HPDE6-E6E7 (cell line): ENCODE measurements at regions not wholly inside any gene's neighbourhood (a gene's known extent, or its start where the extent isn't known, plus 50 kb on each side); places are given as distances from the start of the nearest gene placed in this dataset.

Experiments
- DNase-seq: peaks from one replicate; pipeline ENCODE4 v3.0.0; 2011; ENCODE audit warnings: missing footprints; ENCODE audit errors: extremely low spot score

- DNase-seq = no peak
Measured at GRCh38 chr1:54497338-54497737, 50.7 kb upstream of the ACOT11 start.

GRCh38 chr1:54495954-54496353 is 52.1 kb upstream of the ACOT11 start:
- no peak for DNase-seq

- no peak for DNase-seq
Measured at GRCh38 chr1:54493608-54494007, 54.4 kb upstream of the ACOT11 start.

- no peak for DNase-seq
Measured at GRCh38 chr1:54490361-54491248, 57.4 kb upstream of the ACOT11 start.

- no peak for DNase-seq
Measured at GRCh38 chr1:54489627-54490250, 58.3 kb upstream of the ACOT11 start.

- peak; percentile 89 for DNase-seq
Measured at GRCh38 chr1:54488779-54489626, 59.0 kb upstream of the ACOT11 start.

- DNase-seq = peak; percentile 83
Measured at GRCh38 chr1:54488065-54488750, 59.8 kb upstream of the ACOT11 start.

GRCh38 chr1:54487571-54488050 is 60.4 kb upstream of the ACOT11 start:
- no peak for DNase-seq

- DNase-seq = no peak
Measured at GRCh38 chr1:54486907-54487306, 61.1 kb upstream of the ACOT11 start.

GRCh38 chr1:54485416-54485815 is 62.6 kb upstream of the ACOT11 start:
- no peak for DNase-seq

- no peak for DNase-seq
Measured at GRCh38 chr1:54483875-54484437, 64.1 kb upstream of the ACOT11 start.

GRCh38 chr1:54481201-54481884 is 66.7 kb upstream of the ACOT11 start:
- DNase-seq = no peak

GRCh38 chr1:54480525-54480848 is 67.5 kb upstream of the ACOT11 start:
- DNase-seq = no peak

- DNase-seq = no peak
Measured at GRCh38 chr1:54479841-54480524, 68.0 kb upstream of the ACOT11 start.

GRCh38 chr1:54479251-54479650 is 68.8 kb upstream of the ACOT11 start:
- DNase-seq = no peak

- no peak for DNase-seq
Measured at GRCh38 chr1:54477153-54477561, 70.9 kb upstream of the ACOT11 start.

GRCh38 chr1:54476530-54477109 is 70.4 kb upstream of the SSBP3 start:
- DNase-seq = no peak

- no peak for DNase-seq
Measured at GRCh38 chr1:54475946-54476516, 69.8 kb upstream of the SSBP3 start.

GRCh38 chr1:54475357-54475881 is 69.2 kb upstream of the SSBP3 start:
- DNase-seq = no peak
